ENCODE measurements at regions not wholly inside any gene's neighbourhood (a gene's known extent, or its start where the extent isn't known, plus 50 kb on each side); places are given as distances from the start of the nearest gene placed in this dataset.

GRCh38 chr6:27809067-27809938 is 102.9 kb downstream of the OR2B2 start:
- TF ChIP-seq CTCF (IDR thresholded peaks at IDR 0.05; ENCODE audit: insufficient read depth, low read depth, low read length) = no peak
- TF ChIP-seq EZH2 (IDR thresholded peaks at IDR 0.05; ENCODE audit: insufficient read depth, low read length) = no peak

Data from astrocyte (in vitro differentiated cells and primary cell).